ENCODE measurements at regions not wholly inside any gene's neighbourhood (a gene's known extent, or its start where the extent isn't known, plus 50 kb on each side); places are given as distances from the start of the nearest gene placed in this dataset.
"Not testable (repeated sequence)": the region's sequence is repeated elsewhere in the genome, so short reads cannot be mapped to it uniquely, and the experiment has no call there.

DNA sequence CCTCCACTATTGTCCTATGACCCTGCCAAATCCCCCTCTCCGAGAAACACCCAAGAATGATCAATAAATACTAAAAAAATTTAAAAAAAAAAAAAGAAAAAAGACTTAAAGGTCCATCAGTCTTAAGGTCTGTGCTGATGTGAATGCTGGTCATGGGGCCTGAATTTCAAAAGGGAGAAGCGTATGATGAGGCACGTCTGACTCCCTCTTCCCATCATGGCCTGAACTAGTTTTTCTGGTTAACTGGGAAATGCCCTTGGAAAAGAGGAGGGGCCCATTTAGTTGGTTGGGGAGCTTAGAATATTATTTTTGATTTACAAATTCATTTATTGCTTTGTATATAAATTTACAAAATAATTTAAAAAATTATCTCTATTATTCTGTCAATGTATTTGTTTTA is 291.0 kb upstream of the CDH19 start:
- Histone ChIP-seq H3K36me3 (ENCODE audit: control insufficient read depth in 4 of 4, insufficient read depth in 4 of 4, low read length in 3 of 4) (no peaks in the 10 kb centered on the region), H3K4me1 (ENCODE audit: control extremely low read depth in 1 of 4, control insufficient read depth in 4 of 4, insufficient read depth in 4 of 4, low read length in 3 of 4) (no peaks in the 10 kb centered on the region), H3K27ac (ENCODE audit: insufficient read depth in 1 of 2, low read depth in 1 of 2, low read length in 2 of 2, poor library complexity in 1 of 2, severe bottlenecking in 2 of 2) (no peak overlapping the region), H3K9me3 (ENCODE audit: control extremely low read depth in 1 of 5, control insufficient read depth in 4 of 5, insufficient read depth in 2 of 5, low read depth in 1 of 5, low read length in 4 of 5) (no peaks in the 10 kb centered on the region), H3K4me3 (ENCODE audit: control insufficient read depth in 1 of 7, extremely low read depth in 1 of 7, insufficient read depth in 4 of 7, low read depth in 2 of 7, low read length in 6 of 7) (no peak overlapping the region), H3K27me3 (replicated peaks in 2 of 5; ENCODE audit: control insufficient read depth in 4 of 5, insufficient read depth in 5 of 5, low read length in 4 of 5) (no peaks in the 10 kb centered on the region)
- WGBS (ENCODE audit: insufficient coverage), result 100% methylated on average over 2 of the region's 3 CpGs
- DNase-seq, result no peak
- ChIA-PET POLR2A (no interaction called here), CTCF (no interaction called here)

DNA sequence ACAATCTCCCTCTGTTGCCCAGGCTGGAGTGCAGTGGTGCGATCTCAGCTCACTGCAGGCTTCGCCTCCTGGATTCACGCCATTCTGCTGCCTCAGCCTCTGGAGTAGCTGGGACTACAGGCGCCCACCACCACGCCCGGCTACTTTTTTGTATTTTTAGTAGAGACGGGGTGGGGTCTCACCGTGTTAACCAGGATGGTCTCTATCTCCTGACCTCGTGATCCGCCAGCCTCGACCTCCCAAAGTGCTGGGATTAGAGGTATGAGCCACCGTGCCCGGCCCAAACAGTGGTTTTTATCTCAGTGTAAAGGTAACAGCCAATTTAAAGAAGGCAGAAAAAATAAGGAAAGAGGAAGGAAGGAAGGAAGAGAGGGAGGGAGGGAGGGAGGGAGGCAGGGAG is 288.5 kb upstream of the CDH19 start:
- 96% methylated on average over 11 of the region's 13 CpGs for WGBS (ENCODE audit: insufficient coverage)
- CTCF ChIA-PET, result not testable (repeated sequence)

DNA sequence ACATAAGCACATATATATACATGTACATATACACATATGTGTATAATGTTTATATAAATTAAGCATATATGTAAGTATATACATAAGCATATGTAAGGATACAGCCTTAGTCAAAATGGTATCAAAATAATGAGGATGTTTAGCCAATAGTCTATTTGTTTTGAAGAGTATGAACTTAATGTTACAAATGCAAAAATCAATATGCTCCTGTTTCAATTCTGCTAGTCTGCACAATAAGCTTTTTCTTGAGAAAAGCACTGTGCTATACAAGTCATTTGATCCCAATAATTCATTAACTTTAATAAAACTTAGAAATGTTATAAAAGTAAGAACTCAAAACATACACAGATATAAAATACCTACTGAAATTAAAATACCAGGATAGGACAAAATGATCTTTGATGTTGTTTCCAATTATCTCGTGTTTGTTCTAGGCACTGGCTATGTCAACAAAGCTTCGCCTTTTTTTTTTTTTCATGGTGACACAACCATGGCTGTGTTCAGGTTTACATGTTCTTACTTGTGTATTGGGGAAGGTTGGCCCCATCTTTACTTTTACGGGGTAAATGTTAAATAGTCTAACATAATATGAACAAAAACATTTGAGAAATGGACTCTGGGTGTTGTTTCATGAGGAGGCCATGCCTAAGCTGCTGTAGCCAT is 271.1 kb upstream of the CDH19 start:
- Histone ChIP-seq H3K9me3 (ENCODE audit: control extremely low read depth in 1 of 5, control insufficient read depth in 4 of 5, insufficient read depth in 2 of 5, low read depth in 1 of 5, low read length in 4 of 5) (no peaks in the 10 kb centered on the region), H3K36me3 (ENCODE audit: control insufficient read depth in 4 of 4, insufficient read depth in 4 of 4, low read length in 3 of 4) (no peaks in the 10 kb centered on the region), H3K4me1 (ENCODE audit: control extremely low read depth in 1 of 4, control insufficient read depth in 4 of 4, insufficient read depth in 4 of 4, low read length in 3 of 4) (no peaks in the 10 kb centered on the region), H3K4me3 (ENCODE audit: control insufficient read depth in 1 of 7, extremely low read depth in 1 of 7, insufficient read depth in 4 of 7, low read depth in 2 of 7, low read length in 6 of 7) (no peak overlapping the region), H3K27ac (ENCODE audit: insufficient read depth in 1 of 2, low read depth in 1 of 2, low read length in 2 of 2, poor library complexity in 1 of 2, severe bottlenecking in 2 of 2) (no peak overlapping the region), H3K27me3 (replicated peaks in 2 of 5; ENCODE audit: control insufficient read depth in 4 of 5, insufficient read depth in 5 of 5, low read length in 4 of 5) (no peaks in the 10 kb centered on the region)
- POLR2A ChIA-PET, result no interaction called here
- CTCF ChIA-PET, result interaction anchor here (1.3 to 2.4 kb wide), 2 partner anchors 9 to 315 kb away, joined by 4 to 7 read pairs; no protein-coding TSS in a partner anchor
- no peak for DNase-seq
- WGBS (ENCODE audit: insufficient coverage), result 79% methylated on average over 2 of the region's 3 CpGs

More for the DNA sequence above, 288.5 kb upstream of the CDH19 start:
- H3K9me3 ChIP-seq (ENCODE audit: control extremely low read depth in 1 of 5, control insufficient read depth in 4 of 5, insufficient read depth in 2 of 5, low read depth in 1 of 5, low read length in 4 of 5); POLR2A ChIA-PET; H3K27ac ChIP-seq (ENCODE audit: insufficient read depth in 1 of 2, low read depth in 1 of 2, low read length in 2 of 2, poor library complexity in 1 of 2, severe bottlenecking in 2 of 2); DNase-seq; H3K4me1 ChIP-seq (ENCODE audit: control extremely low read depth in 1 of 4, control insufficient read depth in 4 of 4, insufficient read depth in 4 of 4, low read length in 3 of 4); H3K4me3 ChIP-seq (ENCODE audit: control insufficient read depth in 1 of 7, extremely low read depth in 1 of 7, insufficient read depth in 4 of 7, low read depth in 2 of 7, low read length in 6 of 7); H3K36me3 ChIP-seq (ENCODE audit: control insufficient read depth in 4 of 4, insufficient read depth in 4 of 4, low read length in 3 of 4); H3K27me3 ChIP-seq (replicated peaks in 2 of 5; ENCODE audit: control insufficient read depth in 4 of 5, insufficient read depth in 5 of 5, low read length in 4 of 5): not testable (repeated sequence)

DNA sequence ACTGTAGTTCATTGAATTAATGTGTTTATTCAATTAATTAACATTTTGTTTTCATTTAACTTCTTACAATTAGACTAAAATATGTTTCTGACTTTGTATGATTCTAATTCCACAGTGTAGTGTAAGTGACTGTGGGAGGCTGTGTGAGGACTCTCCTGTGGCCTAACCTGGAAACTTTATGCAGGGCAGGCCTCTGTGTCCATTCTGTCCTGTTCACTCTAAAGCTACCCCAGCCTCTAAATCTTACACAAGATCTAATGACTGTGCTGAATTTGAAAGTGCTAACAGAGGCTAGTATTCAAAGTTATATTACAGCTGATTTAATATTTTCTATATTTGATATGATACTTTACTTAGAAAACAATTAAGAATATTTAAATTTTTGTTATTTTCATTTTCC is 270.5 kb upstream of the CDH19 start:
- Histone ChIP-seq H3K9me3 (ENCODE audit: control extremely low read depth in 1 of 5, control insufficient read depth in 4 of 5, insufficient read depth in 2 of 5, low read depth in 1 of 5, low read length in 4 of 5) (no peaks in the 10 kb centered on the region), H3K27me3 (replicated peaks in 2 of 5; ENCODE audit: control insufficient read depth in 4 of 5, insufficient read depth in 5 of 5, low read length in 4 of 5) (no peaks in the 10 kb centered on the region), H3K4me1 (ENCODE audit: control extremely low read depth in 1 of 4, control insufficient read depth in 4 of 4, insufficient read depth in 4 of 4, low read length in 3 of 4) (no peaks in the 10 kb centered on the region), H3K4me3 (ENCODE audit: control insufficient read depth in 1 of 7, extremely low read depth in 1 of 7, insufficient read depth in 4 of 7, low read depth in 2 of 7, low read length in 6 of 7) (no peak overlapping the region), H3K27ac (ENCODE audit: insufficient read depth in 1 of 2, low read depth in 1 of 2, low read length in 2 of 2, poor library complexity in 1 of 2, severe bottlenecking in 2 of 2) (no peak overlapping the region), H3K36me3 (ENCODE audit: control insufficient read depth in 4 of 4, insufficient read depth in 4 of 4, low read length in 3 of 4) (no peaks in the 10 kb centered on the region)
- POLR2A ChIA-PET, result no interaction called here
- DNase-seq, result no peak
- CTCF ChIA-PET, result interaction anchor here (1.2 to 2.4 kb wide), 3 partner anchors 9 to 328 kb away, joined by 3 to 7 read pairs (median 4); no protein-coding TSS in a partner anchor

DNA sequence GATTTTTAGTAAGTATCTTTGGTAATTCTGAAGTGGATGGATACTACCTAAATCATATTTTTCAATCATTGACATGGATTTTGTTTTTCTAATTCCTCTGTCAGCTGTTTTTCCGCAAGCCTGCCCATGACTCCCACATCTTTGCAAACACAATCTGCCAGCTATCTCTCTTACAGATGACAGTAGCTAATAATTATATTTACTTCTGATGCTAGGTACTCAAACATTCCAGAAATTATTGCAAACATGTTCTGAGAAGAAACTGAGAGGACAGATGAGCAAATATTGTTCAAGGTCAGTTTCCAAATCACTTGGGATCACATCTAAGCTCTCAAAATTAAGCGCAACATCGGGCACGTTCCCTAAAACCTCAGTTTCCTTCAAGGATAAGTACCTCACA is 270.0 kb upstream of the CDH19 start:
- no peak overlapping the region for H3K27ac ChIP-seq (ENCODE audit: insufficient read depth in 1 of 2, low read depth in 1 of 2, low read length in 2 of 2, poor library complexity in 1 of 2, severe bottlenecking in 2 of 2)
- no peaks in the 10 kb centered on the region for H3K4me1 ChIP-seq (ENCODE audit: control extremely low read depth in 1 of 4, control insufficient read depth in 4 of 4, insufficient read depth in 4 of 4, low read length in 3 of 4)
- no peaks in the 10 kb centered on the region for H3K27me3 ChIP-seq (replicated peaks in 2 of 5; ENCODE audit: control insufficient read depth in 4 of 5, insufficient read depth in 5 of 5, low read length in 4 of 5)
- H3K4me3 ChIP-seq (ENCODE audit: control insufficient read depth in 1 of 7, extremely low read depth in 1 of 7, insufficient read depth in 4 of 7, low read depth in 2 of 7, low read length in 6 of 7), result no peak overlapping the region
- POLR2A ChIA-PET, result no interaction called here
- H3K9me3 ChIP-seq (ENCODE audit: control extremely low read depth in 1 of 5, control insufficient read depth in 4 of 5, insufficient read depth in 2 of 5, low read depth in 1 of 5, low read length in 4 of 5), result no peaks in the 10 kb centered on the region
- 83% methylated on average over 1 of the region's 4 CpGs for WGBS (ENCODE audit: insufficient coverage)
- CTCF ChIA-PET, result interaction anchor here (1.0 to 2.4 kb wide), 4 partner anchors 8 to 327 kb away, joined by 3 to 7 read pairs (median 4); no protein-coding TSS in a partner anchor
- H3K36me3 ChIP-seq (ENCODE audit: control insufficient read depth in 4 of 4, insufficient read depth in 4 of 4, low read length in 3 of 4), result no peaks in the 10 kb centered on the region
- no peak for DNase-seq

DNA sequence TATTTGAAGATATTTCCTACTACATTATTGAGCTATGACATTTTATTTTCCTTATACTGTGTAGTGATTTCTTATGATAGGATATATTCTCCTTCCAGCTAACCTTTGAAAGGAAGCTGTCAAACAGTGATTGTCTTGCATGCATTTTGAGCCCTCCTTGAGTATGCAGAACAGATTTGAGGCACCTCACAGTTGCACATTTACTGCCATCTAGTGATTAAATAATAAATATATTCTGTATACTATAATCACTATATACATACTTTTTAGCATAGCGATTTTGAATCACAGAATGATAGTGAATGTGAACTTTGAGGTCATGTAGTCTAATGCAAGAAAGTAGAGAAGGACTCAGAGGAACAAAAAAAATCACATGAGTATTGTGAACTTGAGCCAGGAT is 268.4 kb upstream of the CDH19 start:
- peak; percentile 10 to 47 (median 23) for DNase-seq
- WGBS (ENCODE audit: insufficient coverage), result no CpG with 5 or more reads among the region's 1 CpG
- H3K36me3 ChIP-seq (ENCODE audit: control insufficient read depth in 4 of 4, insufficient read depth in 4 of 4, low read length in 3 of 4), result no peaks in the 10 kb centered on the region
- no peaks in the 10 kb centered on the region for H3K9me3 ChIP-seq (ENCODE audit: control extremely low read depth in 1 of 5, control insufficient read depth in 4 of 5, insufficient read depth in 2 of 5, low read depth in 1 of 5, low read length in 4 of 5)
- POLR2A ChIA-PET, result no interaction called here
- CTCF ChIA-PET, result interaction anchor here (0.9 kb wide), 1 partner anchor 318 kb away, joined by 3 read pairs; no protein-coding TSS in a partner anchor
- H3K4me3 ChIP-seq (ENCODE audit: control insufficient read depth in 1 of 7, extremely low read depth in 1 of 7, insufficient read depth in 4 of 7, low read depth in 2 of 7, low read length in 6 of 7), result no peak overlapping the region
- no peaks in the 10 kb centered on the region for H3K4me1 ChIP-seq (ENCODE audit: control extremely low read depth in 1 of 4, control insufficient read depth in 4 of 4, insufficient read depth in 4 of 4, low read length in 3 of 4)
- no peaks in the 10 kb centered on the region for H3K27me3 ChIP-seq (replicated peaks in 2 of 5; ENCODE audit: control insufficient read depth in 4 of 5, insufficient read depth in 5 of 5, low read length in 4 of 5)
- no peak overlapping the region for H3K27ac ChIP-seq (ENCODE audit: insufficient read depth in 1 of 2, low read depth in 1 of 2, low read length in 2 of 2, poor library complexity in 1 of 2, severe bottlenecking in 2 of 2)

DNA sequence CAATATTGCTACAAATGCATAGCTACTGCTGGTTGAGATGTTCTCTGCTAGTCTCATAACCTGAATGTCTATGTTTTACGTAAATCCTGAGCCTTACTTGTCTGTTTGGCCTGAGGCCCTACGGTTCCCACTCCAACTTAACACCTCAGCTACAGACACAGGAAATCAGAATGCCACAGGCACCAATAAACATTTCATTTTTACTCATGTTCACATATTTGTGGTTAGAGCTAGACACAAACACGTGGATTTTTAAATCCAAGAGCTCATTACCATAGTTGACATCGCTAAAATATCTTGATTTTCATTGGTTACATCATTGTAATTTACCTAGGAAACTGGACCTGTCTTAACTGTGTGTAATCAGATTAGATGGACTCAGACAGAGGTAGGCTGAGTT is 263.8 kb upstream of the CDH19 start:
- POLR2A ChIA-PET, result no interaction called here
- CTCF ChIA-PET, result no interaction called here
- H3K27me3 ChIP-seq (replicated peaks in 2 of 5; ENCODE audit: control insufficient read depth in 4 of 5, insufficient read depth in 5 of 5, low read length in 4 of 5), result no peaks in the 10 kb centered on the region
- H3K9me3 ChIP-seq (ENCODE audit: control extremely low read depth in 1 of 5, control insufficient read depth in 4 of 5, insufficient read depth in 2 of 5, low read depth in 1 of 5, low read length in 4 of 5), result no peaks in the 10 kb centered on the region
- no peaks in the 10 kb centered on the region for H3K36me3 ChIP-seq (ENCODE audit: control insufficient read depth in 4 of 4, insufficient read depth in 4 of 4, low read length in 3 of 4)
- no peak for DNase-seq
- no peak overlapping the region for H3K27ac ChIP-seq (ENCODE audit: insufficient read depth in 1 of 2, low read depth in 1 of 2, low read length in 2 of 2, poor library complexity in 1 of 2, severe bottlenecking in 2 of 2)
- H3K4me1 ChIP-seq (ENCODE audit: control extremely low read depth in 1 of 4, control insufficient read depth in 4 of 4, insufficient read depth in 4 of 4, low read length in 3 of 4), result no peaks in the 10 kb centered on the region
- WGBS (ENCODE audit: insufficient coverage), result 59% methylated on average over 2 of the region's 4 CpGs
- H3K4me3 ChIP-seq (ENCODE audit: control insufficient read depth in 1 of 7, extremely low read depth in 1 of 7, insufficient read depth in 4 of 7, low read depth in 2 of 7, low read length in 6 of 7), result no peak overlapping the region
